ENCODE measurements at regions not wholly inside any gene's neighbourhood (a gene's known extent, or its start where the extent isn't known, plus 50 kb on each side); places are given as distances from the start of the nearest gene placed in this dataset.

- no peak for TF ChIP-seq CTCF (IDR thresholded peaks at IDR 0.05; ENCODE audit: poor library complexity)
- TF ChIP-seq EZH2phosphoT487 (IDR thresholded peaks at IDR 0.05; ENCODE audit: low read depth, severe bottlenecking, unreplicated experiment): no peak
- no peak for TF ChIP-seq EZH2 (IDR thresholded peaks at IDR 0.05; ENCODE audit: borderline replicate concordance)
Observed at GRCh38 chr5:108541836-108542235, 159.9 kb upstream of the FBXL17 start.
